ENCODE measurements at regions not wholly inside any gene's neighbourhood (a gene's known extent, or its start where the extent isn't known, plus 50 kb on each side); places are given as distances from the start of the nearest gene placed in this dataset.

GRCh38 chr2:37425408-37425807 is 81.0 kb downstream of the QPCT start:
- H3K4me1 ChIP-seq, result no peaks in the 10 kb centered on the region
- no peak overlapping the region for H3K27ac ChIP-seq
- H3K4me2 ChIP-seq, result no peak overlapping the region
- peaks cover 0 to 4% (median 0%) of the 10 kb centered on the region in 11 experiments; a peak in 1 of 22 replicates for H3K9me3 ChIP-seq (replicated peaks in 1 of 11)
- H3K4me3 ChIP-seq, result no peak overlapping the region
- H3K36me3 ChIP-seq, result no peaks in the 10 kb centered on the region
- H4K20me1 ChIP-seq, result no peaks in the 10 kb centered on the region
- no peak for TF ChIP-seq Cebpa-rat (IDR thresholded peaks at IDR 0.05)
- H3K9ac ChIP-seq, result no peak overlapping the region
- no peaks in the 10 kb centered on the region for H3K27me3 ChIP-seq

- Histone ChIP-seq H4K20me1 (no peaks in the 10 kb centered on the region), H3K36me3 (no peaks in the 10 kb centered on the region), H3K9me3 (replicated peaks in 1 of 11) (peaks cover 0 to 4% (median 0%) of the 10 kb centered on the region in 11 experiments; a peak in 1 of 22 replicates), H3K27ac (no peak overlapping the region), H3K4me1 (no peaks in the 10 kb centered on the region), H3K9ac (no peak overlapping the region), H3K4me2 (no peak overlapping the region), H3K27me3 (no peaks in the 10 kb centered on the region), H3K4me3 (no peak overlapping the region)
- TF ChIP-seq Cebpa-rat (IDR thresholded peaks at IDR 0.05), result no peak
These were observed 82.8 kb downstream of the QPCT start for GRCh38 chr2:37427241-37427640.

DNA sequence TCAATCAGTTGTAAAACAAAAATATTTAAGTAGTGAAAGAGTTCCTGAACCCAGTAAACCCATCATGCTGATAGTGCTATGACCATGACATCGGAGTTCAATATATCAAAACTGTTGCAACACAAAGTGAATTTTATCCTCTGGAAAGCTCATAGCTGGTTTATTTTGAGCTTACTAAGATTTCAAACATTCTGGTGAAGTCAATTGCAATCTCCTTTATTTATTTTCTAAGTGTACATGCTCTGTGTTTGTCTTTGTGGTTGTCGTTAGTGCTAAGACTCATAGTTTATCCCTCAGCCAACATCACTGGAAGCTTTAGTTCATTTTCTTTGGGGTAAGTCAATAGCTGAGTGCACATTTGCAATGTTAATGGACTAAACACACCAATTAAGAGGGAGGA is 91.9 kb downstream of the QPCT start:
- no peak overlapping the region for H3K4me2 ChIP-seq
- no peaks in the 10 kb centered on the region for H3K36me3 ChIP-seq
- H4K20me1 ChIP-seq, result no peaks in the 10 kb centered on the region
- H3K27me3 ChIP-seq, result no peaks in the 10 kb centered on the region
- H3K9me3 ChIP-seq (replicated peaks in 1 of 11), result peaks cover 4 to 6% (median 5%) of the 10 kb centered on the region in 11 experiments
- no peak overlapping the region for H3K9ac ChIP-seq
- H3K4me3 ChIP-seq, result no peak overlapping the region
- H3K27ac ChIP-seq, result no peak overlapping the region
- TF ChIP-seq Cebpa-rat (IDR thresholded peaks at IDR 0.05), result no peak
- H3K4me1 ChIP-seq, result no peaks in the 10 kb centered on the region

GRCh38 chr2:37439131-37439642 is 94.8 kb downstream of the QPCT start:
- TF ChIP-seq Cebpa-rat (IDR thresholded peaks at IDR 0.05), result no peak
- Histone ChIP-seq H3K9me3 (replicated peaks in 1 of 11) (peaks cover 8 to 19% (median 11%) of the 10 kb centered on the region in 11 experiments), H3K4me2 (no peak overlapping the region), H3K36me3 (no peaks in the 10 kb centered on the region), H4K20me1 (no peaks in the 10 kb centered on the region), H3K4me3 (no peak overlapping the region), H3K27me3 (no peaks in the 10 kb centered on the region), H3K27ac (no peak overlapping the region), H3K9ac (no peak overlapping the region), H3K4me1 (no peaks in the 10 kb centered on the region)

DNA sequence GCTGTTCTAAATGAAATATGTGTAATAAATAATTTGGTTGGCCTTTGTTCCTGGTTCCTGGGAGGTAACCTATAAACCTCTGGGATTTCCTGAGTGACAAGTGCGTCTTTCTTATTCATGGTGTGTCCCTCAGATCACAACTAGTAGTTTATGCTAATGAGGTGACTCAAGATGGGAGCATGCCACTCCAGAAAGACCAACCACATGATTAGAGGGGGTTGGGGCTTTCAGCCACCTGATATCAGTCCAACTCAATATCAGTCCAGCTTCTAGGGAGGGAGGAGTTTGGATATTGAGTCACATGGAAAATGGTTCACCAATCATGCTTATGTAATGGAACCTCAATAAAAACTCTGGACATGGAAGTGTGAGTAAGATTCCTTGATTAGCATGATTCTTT is 96.6 kb downstream of the QPCT start:
- Histone ChIP-seq H3K27ac (no peak overlapping the region), H3K4me2 (no peak overlapping the region), H3K4me3 (no peak overlapping the region), H3K9ac (no peak overlapping the region), H4K20me1 (no peaks in the 10 kb centered on the region), H3K9me3 (replicated peaks in 1 of 11) (peaks cover 8 to 19% (median 11%) of the 10 kb centered on the region in 11 experiments), H3K27me3 (no peaks in the 10 kb centered on the region), H3K36me3 (no peaks in the 10 kb centered on the region), H3K4me1 (no peaks in the 10 kb centered on the region)
- no peak for TF ChIP-seq Cebpa-rat (IDR thresholded peaks at IDR 0.05)

GRCh38 chr2:37443082-37443481 is 98.7 kb downstream of the QPCT start:
- no peaks in the 10 kb centered on the region for H4K20me1 ChIP-seq
- H3K27me3 ChIP-seq, result no peaks in the 10 kb centered on the region
- no peaks in the 10 kb centered on the region for H3K4me1 ChIP-seq
- no peak for TF ChIP-seq Cebpa-rat (IDR thresholded peaks at IDR 0.05)
- peaks cover 8 to 19% (median 11%) of the 10 kb centered on the region in 11 experiments for H3K9me3 ChIP-seq (replicated peaks in 1 of 11)
- H3K36me3 ChIP-seq, result no peaks in the 10 kb centered on the region
- no peak overlapping the region for H3K9ac ChIP-seq
- H3K27ac ChIP-seq, result no peak overlapping the region
- H3K4me2 ChIP-seq, result no peak overlapping the region
- no peak overlapping the region for H3K4me3 ChIP-seq

- Histone ChIP-seq H3K4me2 (no peak overlapping the region), H3K36me3 (no peaks in the 10 kb centered on the region), H3K4me3 (no peak overlapping the region), H3K9ac (no peak overlapping the region), H3K27ac (no peak overlapping the region), H3K9me3 (replicated peaks in 1 of 11) (peaks cover 0 to 5% (median 0%) of the 10 kb centered on the region in 11 experiments; a peak in 2 of 22 replicates), H3K27me3 (no peaks in the 10 kb centered on the region), H3K4me1 (no peaks in the 10 kb centered on the region), H4K20me1 (no peaks in the 10 kb centered on the region)
- no peak for TF ChIP-seq Cebpa-rat (IDR thresholded peaks at IDR 0.05)
These were observed 103.0 kb downstream of the QPCT start for GRCh38 chr2:37447446-37447845.

- Histone ChIP-seq H3K27ac (no peak overlapping the region), H3K4me3 (no peak overlapping the region), H3K36me3 (no peaks in the 10 kb centered on the region), H3K9ac (no peak overlapping the region), H3K9me3 (replicated peaks in 1 of 11) (peaks cover 0 to 13% (median 0%) of the 10 kb centered on the region in 11 experiments; a peak in 3 of 22 replicates), H3K4me2 (no peak overlapping the region), H3K27me3 (no peaks in the 10 kb centered on the region), H4K20me1 (no peaks in the 10 kb centered on the region), H3K4me1 (no peaks in the 10 kb centered on the region)
- TF ChIP-seq Cebpa-rat (IDR thresholded peaks at IDR 0.05), result no peak
These were observed 104.1 kb downstream of the QPCT start for GRCh38 chr2:37448342-37449120.

- H3K4me1 ChIP-seq, result no peaks in the 10 kb centered on the region
- H3K27me3 ChIP-seq, result no peaks in the 10 kb centered on the region
- peaks cover 0 to 13% (median 0%) of the 10 kb centered on the region in 11 experiments; a peak in 3 of 22 replicates for H3K9me3 ChIP-seq (replicated peaks in 1 of 11)
- H3K4me2 ChIP-seq, result no peak overlapping the region
- H3K9ac ChIP-seq, result no peak overlapping the region
- no peak overlapping the region for H3K4me3 ChIP-seq
- no peaks in the 10 kb centered on the region for H4K20me1 ChIP-seq
- H3K27ac ChIP-seq, result no peak overlapping the region
- H3K36me3 ChIP-seq, result no peaks in the 10 kb centered on the region
- no peak for TF ChIP-seq Cebpa-rat (IDR thresholded peaks at IDR 0.05)
These were observed 105.4 kb downstream of the QPCT start for GRCh38 chr2:37449761-37450296.
